Calu3 (cell line): ENCODE measurements at regions not wholly inside any gene's neighbourhood (a gene's known extent, or its start where the extent isn't known, plus 50 kb on each side); places are given as distances from the start of the nearest gene placed in this dataset.
"Not testable (repeated sequence)": the region's sequence is repeated elsewhere in the genome, so short reads cannot be mapped to it uniquely, and the experiment has no call there.

Source experiments
- BruUV-seq: library from RNA; stranded (reverse); fragments of 400-500 nt; replicated peaks from 2 replicates; lab custom pipeline; 2021; lab: Mats Ljungman, UMichigan
- CTCF ChIA-PET: fragments of 300-600 bp; sonication (Branson Sonifier 250); formaldehyde crosslinking; loops from one replicate; lab custom pipeline; 2022; ENCODE audit warnings: antibody characterized with exemption; lab: Charles Lee
- DNase-seq: peaks from one replicate; pipeline ENCODE4 v3.0.0; 2022
- H3K27ac Mint-ChIP-seq: one replicate; pipeline ENCODE4 v1.8.0; 2022; ENCODE audit warnings: mixed read lengths; ENCODE audit not compliant: unreplicated experiment
- H3K27me3 Mint-ChIP-seq: one replicate; pipeline ENCODE4 v1.8.0; 2022; ENCODE audit warnings: mixed read lengths; ENCODE audit not compliant: unreplicated experiment
- H3K36me3 Mint-ChIP-seq: one replicate; pipeline ENCODE4 v1.8.0; 2022; ENCODE audit warnings: mild to moderate bottlenecking, moderate library complexity, mixed read lengths; ENCODE audit not compliant: insufficient read depth, unreplicated experiment
- H3K4me1 Mint-ChIP-seq: one replicate; pipeline ENCODE4 v1.8.0; 2022; ENCODE audit warnings: mild to moderate bottlenecking, low read depth, mixed read lengths; ENCODE audit not compliant: unreplicated experiment
- H3K4me3 Mint-ChIP-seq: one replicate; pipeline ENCODE4 v1.8.0; 2022; ENCODE audit warnings: mild to moderate bottlenecking, low read depth, moderate library complexity, mixed read lengths; ENCODE audit not compliant: unreplicated experiment
- H3K9me3 Mint-ChIP-seq: one replicate; pipeline ENCODE4 v1.8.0; 2022; ENCODE audit warnings: low read depth, mixed read lengths; ENCODE audit not compliant: unreplicated experiment
- CTCF ChIP-seq: fragments of 200-600 bp; IDR thresholded peaks from one replicate; pipeline ENCODE4 v1.8.0; 2022; ENCODE audit warnings: antibody characterized with exemption; ENCODE audit not compliant: unreplicated experiment
- intact Hi-C: fragments of 100-400 bp; cut with micrococcal nuclease; formaldehyde crosslinking; loops from one replicate; pipeline ENCODE4 v1.10.0; 2022; ENCODE audit not compliant: unreplicated experiment

GRCh38 chr7:67309764-67310549 is 313.3 kb downstream of the TYW1 start:
- BruUV-seq, result no TSS peak
- no peak for TF ChIP-seq CTCF
- no peaks in the 10 kb centered on the region for H3K4me1 Mint-ChIP-seq
- no peaks in the 10 kb centered on the region for H3K9me3 Mint-ChIP-seq
- H3K36me3 Mint-ChIP-seq, result peaks cover 8% of the 10 kb centered on the region
- H3K27ac Mint-ChIP-seq, result no peak overlapping the region
- H3K27me3 Mint-ChIP-seq, result no peaks in the 10 kb centered on the region
- no peak for DNase-seq
- no peak overlapping the region for H3K4me3 Mint-ChIP-seq
- intact Hi-C loops, result no loop called here
- CTCF ChIA-PET, result no interaction called here

GRCh38 chr7:67311901-67312300 is 315.3 kb downstream of the TYW1 start:
- intact Hi-C loops, result no loop called here
- DNase-seq, result no peak
- no peaks in the 10 kb centered on the region for H3K4me1 Mint-ChIP-seq
- no peak for TF ChIP-seq CTCF
- no peaks in the 10 kb centered on the region for H3K27me3 Mint-ChIP-seq
- H3K27ac Mint-ChIP-seq, result no peak overlapping the region
- H3K4me3 Mint-ChIP-seq, result no peak overlapping the region
- no peaks in the 10 kb centered on the region for H3K9me3 Mint-ChIP-seq
- CTCF ChIA-PET, result no interaction called here
- BruUV-seq, result no TSS peak
- H3K36me3 Mint-ChIP-seq, result peaks cover 4% of the 10 kb centered on the region

GRCh38 chr7:67313213-67313612 is 316.6 kb downstream of the TYW1 start:
- no peaks in the 10 kb centered on the region for H3K27me3 Mint-ChIP-seq
- no TSS peak for BruUV-seq
- H3K4me3 Mint-ChIP-seq, result no peak overlapping the region
- H3K4me1 Mint-ChIP-seq, result no peaks in the 10 kb centered on the region
- peaks cover under 1% of the 10 kb centered on the region for H3K36me3 Mint-ChIP-seq
- DNase-seq, result no peak
- no peak overlapping the region for H3K27ac Mint-ChIP-seq
- CTCF ChIA-PET, result no interaction called here
- intact Hi-C loops, result no loop called here
- TF ChIP-seq CTCF, result no peak
- H3K9me3 Mint-ChIP-seq, result no peaks in the 10 kb centered on the region

DNA sequence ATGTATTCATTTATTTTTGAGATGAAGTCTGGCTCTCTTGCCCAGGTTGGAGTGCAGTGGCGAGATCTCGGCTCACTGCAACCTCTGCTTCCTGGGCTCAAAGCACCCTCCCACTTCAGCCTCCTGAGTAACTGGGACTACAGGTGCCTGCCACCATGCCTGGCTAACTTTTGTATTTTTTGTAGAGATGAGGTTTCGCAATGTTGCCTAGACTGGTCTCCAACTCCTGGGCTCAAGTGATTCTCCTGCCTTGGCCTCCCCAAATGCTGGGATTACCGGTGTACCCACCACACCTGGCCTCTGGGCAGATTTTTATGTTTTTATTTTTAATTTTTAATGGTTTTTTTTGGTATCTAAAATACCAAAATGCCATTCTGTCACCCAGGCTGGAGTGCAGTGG is 320.3 kb downstream of the TYW1 start:
- H3K9me3 Mint-ChIP-seq, intact Hi-C loops, CTCF ChIA-PET, H3K27me3 Mint-ChIP-seq, H3K36me3 Mint-ChIP-seq, H3K4me1 Mint-ChIP-seq, H3K4me3 Mint-ChIP-seq, DNase-seq, BruUV-seq, H3K27ac Mint-ChIP-seq: not testable (repeated sequence)

- H3K27ac Mint-ChIP-seq, H3K27me3 Mint-ChIP-seq: not testable (repeated sequence)
These were observed 331.6 kb downstream of the TYW1 start for GRCh38 chr7:67328257-67328656.

GRCh38 chr7:67335165-67335564 is 338.5 kb downstream of the TYW1 start:
- intact Hi-C loops, BruUV-seq, H3K36me3 Mint-ChIP-seq, CTCF ChIA-PET, H3K4me1 Mint-ChIP-seq, DNase-seq, H3K27ac Mint-ChIP-seq, H3K4me3 Mint-ChIP-seq, H3K9me3 Mint-ChIP-seq, H3K27me3 Mint-ChIP-seq: not testable (repeated sequence)

More at GRCh38 chr7:67328257-67328656, 331.6 kb downstream of the TYW1 start:
- DNase-seq, BruUV-seq, intact Hi-C loops, H3K4me3 Mint-ChIP-seq, H3K4me1 Mint-ChIP-seq, CTCF ChIA-PET, H3K9me3 Mint-ChIP-seq, H3K36me3 Mint-ChIP-seq: not testable (repeated sequence)

GRCh38 chr7:67335663-67336062 is 339.0 kb downstream of the TYW1 start:
- H3K4me3 Mint-ChIP-seq, BruUV-seq, DNase-seq, CTCF ChIA-PET, H3K4me1 Mint-ChIP-seq, intact Hi-C loops, H3K27me3 Mint-ChIP-seq, H3K9me3 Mint-ChIP-seq, H3K36me3 Mint-ChIP-seq, H3K27ac Mint-ChIP-seq: not testable (repeated sequence)

DNA sequence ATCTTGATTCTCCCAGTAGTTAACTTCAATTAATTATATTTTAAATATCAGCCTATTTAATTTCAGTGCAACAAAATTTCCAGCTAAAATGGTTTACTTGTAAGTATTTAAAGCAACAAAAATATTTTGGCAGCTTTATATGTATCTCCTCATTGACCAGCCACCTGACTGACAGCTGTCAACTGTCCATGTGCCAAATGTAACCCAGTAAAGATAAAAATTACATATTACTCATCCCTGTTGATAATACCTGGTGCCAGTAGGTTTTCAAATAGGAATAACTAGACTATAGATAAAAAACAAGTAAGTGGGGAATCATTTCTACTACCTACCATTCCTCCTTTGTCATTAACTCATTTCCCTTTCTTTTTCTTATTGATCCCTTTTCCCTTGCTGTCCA is 341.9 kb downstream of the TYW1 start:
- H3K36me3 Mint-ChIP-seq, result not testable (repeated sequence)

More for the DNA sequence above, 341.9 kb downstream of the TYW1 start:
- H3K27ac Mint-ChIP-seq, BruUV-seq, H3K27me3 Mint-ChIP-seq, intact Hi-C loops, H3K9me3 Mint-ChIP-seq, CTCF ChIA-PET, H3K4me1 Mint-ChIP-seq, DNase-seq, H3K4me3 Mint-ChIP-seq: not testable (repeated sequence)
